Endothelial cell (in vitro differentiated cells): ENCODE measurements at regions not wholly inside any gene's neighbourhood (a gene's known extent, or its start where the extent isn't known, plus 50 kb on each side); places are given as distances from the start of the nearest gene placed in this dataset.

Source experiments
- DNase-seq: peaks from one replicate; pipeline ENCODE4 v3.0.0; 2021; ENCODE audit warnings: low spot score
- H3K27ac Mint-ChIP-seq: one replicate; pipeline ENCODE4 v1.8.0; 2021; ENCODE audit warnings: mixed read lengths, inconsistent platforms; ENCODE audit not compliant: unreplicated experiment
- H3K27me3 Mint-ChIP-seq: one replicate; pipeline ENCODE4 v1.8.0; 2021; ENCODE audit warnings: mild to moderate bottlenecking, moderate library complexity, mixed read lengths, inconsistent platforms; ENCODE audit not compliant: unreplicated experiment
- H3K36me3 Mint-ChIP-seq: one replicate; pipeline ENCODE4 v1.8.0; 2021; ENCODE audit warnings: mild to moderate bottlenecking, low read depth, mixed read lengths, inconsistent platforms; ENCODE audit not compliant: unreplicated experiment
- H3K4me1 Mint-ChIP-seq: one replicate; pipeline ENCODE4 v1.8.0; 2021; ENCODE audit warnings: mild to moderate bottlenecking, mixed read lengths, inconsistent platforms; ENCODE audit not compliant: unreplicated experiment
- H3K4me3 Mint-ChIP-seq: one replicate; pipeline ENCODE4 v1.8.0; 2021; ENCODE audit warnings: mild to moderate bottlenecking, mixed read lengths, inconsistent platforms; ENCODE audit not compliant: unreplicated experiment
- H3K9me3 Mint-ChIP-seq: one replicate; pipeline ENCODE4 v1.8.0; 2021; ENCODE audit warnings: mixed read lengths, inconsistent platforms; ENCODE audit not compliant: unreplicated experiment
- TF ChIP-seq, protein P1 (sequence below): fragments of 200-600 bp; sonication (generic); IDR thresholded peaks from one replicate; pipeline ENCODE4 v1.5.0; 2021; ENCODE audit warnings: antibody characterized with exemption; ENCODE audit not compliant: unreplicated experiment

DNA sequence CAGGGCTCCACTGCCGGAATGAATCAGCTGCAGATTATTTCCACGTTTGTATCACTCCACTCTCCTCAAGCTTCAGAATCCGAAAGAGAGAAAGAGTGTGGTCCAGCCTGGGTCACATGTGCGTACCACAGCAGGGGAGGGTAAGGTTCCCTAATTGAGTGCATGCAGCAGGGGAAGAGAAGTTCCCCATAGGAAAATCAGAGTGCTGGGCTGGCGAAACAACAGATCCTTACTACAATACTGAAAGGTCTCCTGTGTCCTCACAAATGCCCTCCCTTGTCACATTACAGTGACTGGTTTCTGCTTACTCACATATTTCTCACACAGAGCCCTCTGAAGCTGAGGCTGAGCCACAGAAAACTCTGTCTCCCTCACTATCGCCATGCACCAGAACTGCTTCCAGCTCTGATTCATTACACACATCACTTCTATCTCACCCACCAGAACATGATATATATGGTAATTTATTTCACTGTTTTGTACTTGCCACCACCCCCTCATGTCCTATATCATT lies 532.2 kb upstream of the TUSC1 start:
- DNase-seq, result no peak
- no peaks in the 10 kb centered on the region for H3K36me3 Mint-ChIP-seq
- H3K4me3 Mint-ChIP-seq, result no peak overlapping the region
- no peak overlapping the region for H3K27ac Mint-ChIP-seq
- H3K4me1 Mint-ChIP-seq, result no peaks in the 10 kb centered on the region
- TF ChIP-seq, protein P1, sequence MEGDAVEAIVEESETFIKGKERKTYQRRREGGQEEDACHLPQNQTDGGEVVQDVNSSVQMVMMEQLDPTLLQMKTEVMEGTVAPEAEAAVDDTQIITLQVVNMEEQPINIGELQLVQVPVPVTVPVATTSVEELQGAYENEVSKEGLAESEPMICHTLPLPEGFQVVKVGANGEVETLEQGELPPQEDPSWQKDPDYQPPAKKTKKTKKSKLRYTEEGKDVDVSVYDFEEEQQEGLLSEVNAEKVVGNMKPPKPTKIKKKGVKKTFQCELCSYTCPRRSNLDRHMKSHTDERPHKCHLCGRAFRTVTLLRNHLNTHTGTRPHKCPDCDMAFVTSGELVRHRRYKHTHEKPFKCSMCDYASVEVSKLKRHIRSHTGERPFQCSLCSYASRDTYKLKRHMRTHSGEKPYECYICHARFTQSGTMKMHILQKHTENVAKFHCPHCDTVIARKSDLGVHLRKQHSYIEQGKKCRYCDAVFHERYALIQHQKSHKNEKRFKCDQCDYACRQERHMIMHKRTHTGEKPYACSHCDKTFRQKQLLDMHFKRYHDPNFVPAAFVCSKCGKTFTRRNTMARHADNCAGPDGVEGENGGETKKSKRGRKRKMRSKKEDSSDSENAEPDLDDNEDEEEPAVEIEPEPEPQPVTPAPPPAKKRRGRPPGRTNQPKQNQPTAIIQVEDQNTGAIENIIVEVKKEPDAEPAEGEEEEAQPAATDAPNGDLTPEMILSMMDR, result no peak
- no peaks in the 10 kb centered on the region for H3K9me3 Mint-ChIP-seq
- peaks cover 4% of the 10 kb centered on the region for H3K27me3 Mint-ChIP-seq

GRCh38 chr9:26205261-26205660 lies 527.0 kb upstream of the TUSC1 start:
- no peaks in the 10 kb centered on the region for H3K27me3 Mint-ChIP-seq
- DNase-seq, result no peak

DNA sequence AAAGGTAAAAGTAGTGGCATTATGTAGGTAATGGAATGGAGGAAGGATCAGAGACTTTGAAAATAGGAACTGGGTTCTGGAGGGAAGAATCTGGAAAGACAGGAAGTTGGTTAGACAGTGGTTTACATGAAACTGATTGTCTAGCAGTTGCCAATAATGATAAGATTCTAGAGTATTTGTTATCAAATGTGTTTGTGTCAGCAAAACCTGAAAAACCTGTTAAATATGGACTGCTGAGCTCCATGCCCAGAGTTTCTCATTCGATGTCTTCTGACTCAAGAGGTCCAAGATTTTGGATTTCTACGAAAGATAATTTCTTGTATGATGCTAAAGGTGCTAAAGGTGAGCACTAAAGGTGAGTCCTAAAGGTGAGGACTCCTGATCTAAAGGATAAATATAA lies 515.0 kb upstream of the TUSC1 start:
- H3K36me3 Mint-ChIP-seq, result no peaks in the 10 kb centered on the region
- H3K27ac Mint-ChIP-seq, result no peak overlapping the region
- no peak for DNase-seq
- no peaks in the 10 kb centered on the region for H3K4me1 Mint-ChIP-seq
- no peaks in the 10 kb centered on the region for H3K27me3 Mint-ChIP-seq
- TF ChIP-seq, protein P1, result no peak
- H3K9me3 Mint-ChIP-seq, result no peaks in the 10 kb centered on the region
- H3K4me3 Mint-ChIP-seq, result no peak overlapping the region

More at GRCh38 chr9:26205261-26205660, 527.0 kb upstream of the TUSC1 start:
- Mint-ChIP-seq H3K27ac (no peak overlapping the region), H3K36me3 (no peaks in the 10 kb centered on the region), H3K9me3 (no peaks in the 10 kb centered on the region), H3K4me3 (no peak overlapping the region), H3K4me1 (no peaks in the 10 kb centered on the region)
- TF ChIP-seq, protein P1, result no peak

- Mint-ChIP-seq H3K36me3 (no peaks in the 10 kb centered on the region), H3K9me3 (no peaks in the 10 kb centered on the region), H3K27me3 (no peaks in the 10 kb centered on the region), H3K27ac (no peak overlapping the region), H3K4me1 (no peaks in the 10 kb centered on the region), H3K4me3 (no peak overlapping the region)
- TF ChIP-seq, protein P1, result no peak
- no peak for DNase-seq
These were observed 513.5 kb upstream of the TUSC1 start for GRCh38 chr9:26191711-26192110.

- DNase-seq, result no peak
- Mint-ChIP-seq H3K4me1 (no peaks in the 10 kb centered on the region), H3K9me3 (no peaks in the 10 kb centered on the region), H3K4me3 (no peak overlapping the region), H3K36me3 (no peaks in the 10 kb centered on the region), H3K27me3 (no peaks in the 10 kb centered on the region), H3K27ac (no peak overlapping the region)
- TF ChIP-seq, protein P1, result no peak
These were observed 503.6 kb upstream of the TUSC1 start for GRCh38 chr9:26181836-26182235.
